IMR-90 (cell line): ENCODE measurements at regions not wholly inside any gene's neighbourhood (a gene's known extent, or its start where the extent isn't known, plus 50 kb on each side); places are given as distances from the start of the nearest gene placed in this dataset.

ENCODE experiments used
- ATAC-seq: fragments of 200-7000 bp; cut with Tn5 transposase; 2 replicates; pipeline ENCODE4 v1.9.1; 2020; ENCODE audit warnings: low read depth, mild to moderate bottlenecking, moderate library complexity
- BruUV-seq: library from RNA; stranded (reverse); fragments of 400-500 nt; replicated peaks from 2 replicates; lab custom pipeline; 2021; lab: Mats Ljungman, UMichigan
- CTCF ChIA-PET: fragments of 300-600 bp; formaldehyde crosslinking; extraction: SDS; loops from one replicate; lab custom pipeline; 2021; ENCODE audit warnings: antibody characterized with exemption; lab: Yijun Ruan, JAX
- POLR2A ChIA-PET: fragments of 300-600 bp; sonication (Branson Sonifier 250); formaldehyde crosslinking; loops from one replicate; lab custom pipeline; 2022; ENCODE audit warnings: antibody characterized with exemption; ENCODE audit not compliant: unreplicated experiment; lab: Charles Lee
- DNase-seq: peaks from one replicate; pipeline ENCODE4 v3.0.0; 2013
- H2AFZ ChIP-seq: replicated peaks from 2 replicates; pipeline ENCODE3; 2013; ENCODE audit warnings: low read length, mild to moderate bottlenecking; ENCODE audit not compliant: poor library complexity
- H2AK5ac ChIP-seq: 2 replicates; pipeline ENCODE4 v1.6.1; 2013; ENCODE audit warnings: low read depth, low read length, inconsistent platforms
- H2AK9ac ChIP-seq: replicated peaks from 2 replicates; pipeline ENCODE3; 2013; ENCODE audit warnings: mild to moderate bottlenecking, low read depth, low read length, moderate library complexity; ENCODE audit not compliant: poor library complexity
- H2BK120ac ChIP-seq: 2 replicates; pipeline ENCODE4 v1.6.1; 2013; ENCODE audit warnings: low read depth, low read length, inconsistent platforms
- H2BK15ac ChIP-seq: 3 replicates; pipeline ENCODE4 v1.6.1; 2013; ENCODE audit warnings: low read depth, low read length, inconsistent platforms
- H2BK20ac ChIP-seq: 2 replicates; pipeline ENCODE4 v1.6.1; 2013; ENCODE audit warnings: low read depth, mild to moderate bottlenecking, inconsistent platforms, low read length, moderate library complexity
- H2BK5ac ChIP-seq: 2 replicates; pipeline ENCODE4 v1.6.1; 2013; ENCODE audit warnings: mild to moderate bottlenecking, low read depth, low read length, inconsistent platforms; ENCODE audit not compliant: poor library complexity, severe bottlenecking
- H3K14ac ChIP-seq: replicated peaks from 2 replicates; pipeline ENCODE4 v1.6.1; 2013; ENCODE audit warnings: low read depth, low read length, inconsistent platforms
- H3K18ac ChIP-seq: 2 replicates; pipeline ENCODE4 v1.6.1; 2013; ENCODE audit warnings: low read depth, low read length, control low read depth
- H3K23ac ChIP-seq: 2 replicates; pipeline ENCODE4 v1.6.1; 2013; ENCODE audit warnings: low read depth, low read length, inconsistent platforms
- H3K27ac ChIP-seq: 2 replicates; pipeline ENCODE4 v1.5.1; 2013; ENCODE audit warnings: mild to moderate bottlenecking, control low read depth, low read length; ENCODE audit not compliant: insufficient read depth
- H3K27me3 ChIP-seq: 2 replicates; pipeline ENCODE4 v1.6.1; 2013; ENCODE audit warnings: low read length; ENCODE audit not compliant: control insufficient read depth, insufficient read depth
- H3K36me3 ChIP-seq: 2 replicates; pipeline ENCODE4 v1.6.1; 2013; ENCODE audit warnings: low read length, mixed read lengths; ENCODE audit not compliant: control insufficient read depth, insufficient read depth
- H3K4ac ChIP-seq: 2 replicates; pipeline ENCODE4 v1.6.1; 2013; ENCODE audit warnings: low read depth, low read length, inconsistent platforms
- H3K4me1 ChIP-seq: 2 replicates; pipeline ENCODE4 v1.6.1; 2013; ENCODE audit warnings: low read length, mixed read lengths; ENCODE audit not compliant: control insufficient read depth, insufficient read depth
- H3K4me2 ChIP-seq: 2 replicates; pipeline ENCODE4 v1.6.1; 2013; ENCODE audit warnings: low read depth, mild to moderate bottlenecking, control low read depth, low read length, moderate library complexity
- H3K4me3 ChIP-seq: 2 replicates; pipeline ENCODE4 v1.5.1; 2013; ENCODE audit warnings: low read depth, mild to moderate bottlenecking, control low read depth, low read length, moderate library complexity; ENCODE audit not compliant: insufficient read depth
- H3K56ac ChIP-seq: 2 replicates; pipeline ENCODE4 v1.6.1; 2013; ENCODE audit warnings: low read length, inconsistent platforms; ENCODE audit not compliant: insufficient read depth; ENCODE audit errors: extremely low read depth
- H3K79me1 ChIP-seq, 2 experiments: 2 replicates each; pipeline ENCODE4 v1.6.1; 2013; ENCODE audit warnings: low read length in 2 of 2, inconsistent platforms in 1 of 2, low read depth in 1 of 2
- H3K9ac ChIP-seq: 2 replicates; pipeline ENCODE4 v1.6.1; 2013; ENCODE audit warnings: low read depth, low read length, control low read depth
- H3K9me1 ChIP-seq: 2 replicates; pipeline ENCODE4 v1.6.1; 2013; ENCODE audit warnings: low read length, inconsistent platforms; ENCODE audit not compliant: insufficient read depth
- H3K9me3 ChIP-seq: 2 replicates; pipeline ENCODE4 v1.6.1; 2013; ENCODE audit warnings: low read length; ENCODE audit not compliant: control insufficient read depth, insufficient read depth
- H4K20me1 ChIP-seq: 2 replicates; pipeline ENCODE4 v1.6.1; 2013; ENCODE audit warnings: low read length, inconsistent platforms; ENCODE audit not compliant: insufficient read depth
- H4K5ac ChIP-seq: 2 replicates; pipeline ENCODE4 v1.6.1; 2013; ENCODE audit warnings: mild to moderate bottlenecking, low read depth, low read length, control low read depth
- H4K8ac ChIP-seq, 2 experiments: 2 replicates each; pipeline ENCODE4 v1.6.1; 2013; ENCODE audit warnings: low read depth in 2 of 2, low read length in 2 of 2, control low read depth in 1 of 2, inconsistent platforms in 1 of 2
- H4K91ac ChIP-seq: 2 replicates; pipeline ENCODE4 v1.6.1; 2013; ENCODE audit warnings: low read depth, low read length, inconsistent platforms; ENCODE audit not compliant: insufficient read depth
- NFE2L2 ChIP-seq: fragments of 150-350 bp; IDR thresholded peaks from 2 replicates; pipeline ENCODE4 v1.6.1; 2016; ENCODE audit warnings: low read depth, mild to moderate bottlenecking, low read length
- WGBS, 2 experiments: methylation state at CpG; one replicate each; pipeline versions ENCODE4 v1.1.5 to v1.1.7; 2013; ENCODE audit warnings: missing lambda C conversion rate in 2 of 2; ENCODE audit not compliant: insufficient read length in 1 of 2; ENCODE audit errors: extremely low coverage in 2 of 2; 5-methylcytosine and 5-hydroxymethylcytosine counted together
- dilution Hi-C: fragments of 300-500 bp; cut with HindIII; formaldehyde crosslinking; loops from one replicate; pipeline ENCODE4 v1.14.3; 2018; ENCODE audit warnings: low sequenced_read_pairs; ENCODE audit not compliant: unreplicated experiment
- in situ Hi-C: fragments of 300-500 bp; cut with MboI; formaldehyde crosslinking; loops from 3 replicates; pipeline ENCODE4 v1.14.3; 2019; ENCODE audit warnings: low sequenced_read_pairs, inconsistent platforms, mixed read lengths
- intact Hi-C: fragments of 100-400 bp; cut with micrococcal nuclease; formaldehyde crosslinking; loops from 2 replicates; pipeline ENCODE4 v1.10.0; 2022

DNA sequence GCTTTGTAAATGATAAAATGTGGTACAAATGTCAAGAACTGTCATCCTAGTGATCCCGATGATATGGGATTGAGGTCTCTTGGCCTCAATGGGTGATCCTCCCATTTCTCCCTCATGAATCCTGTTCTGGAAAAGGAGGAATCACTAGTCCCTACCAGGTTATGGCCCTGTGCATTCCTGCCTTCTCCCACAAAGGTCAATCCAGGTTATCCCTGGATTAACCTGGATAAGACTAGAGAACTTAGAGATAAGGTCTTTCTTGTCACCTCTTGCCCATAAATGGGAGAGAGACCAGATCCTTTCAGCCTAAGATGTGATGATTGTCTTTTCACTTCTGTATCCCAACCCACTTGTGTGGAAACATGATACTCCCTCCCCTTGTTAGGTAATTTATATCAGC is 396.7 kb downstream of the BUD13 start:
- no peak overlapping the region for H2BK5ac ChIP-seq
- no peak overlapping the region for H2BK15ac ChIP-seq
- BruUV-seq = no TSS peak
- intact Hi-C loops (no loop called here), dilution Hi-C loops (no loop called here), in situ Hi-C loops (no loop called here)
- no peak overlapping the region for H3K4me3 ChIP-seq
- no peak overlapping the region for H3K27ac ChIP-seq
- H4K5ac ChIP-seq = no peak overlapping the region
- POLR2A ChIA-PET = no interaction called here
- no peak overlapping the region for H2BK120ac ChIP-seq
- no peaks in the 10 kb centered on the region for H3K9me1 ChIP-seq
- no peak overlapping the region for H2AK9ac ChIP-seq
- ATAC-seq (no peak), DNase-seq (no peak)
- no peaks in the 10 kb centered on the region for H3K36me3 ChIP-seq
- no peak overlapping the region for H3K14ac ChIP-seq
- H4K91ac ChIP-seq = no peak overlapping the region
- H3K23ac ChIP-seq = no peak overlapping the region
- no peak overlapping the region for H3K9ac ChIP-seq
- no peaks in the 10 kb centered on the region for H3K9me3 ChIP-seq
- no peak overlapping the region for H3K18ac ChIP-seq
- TF ChIP-seq NFE2L2 = no peak
- H4K20me1 ChIP-seq = no peaks in the 10 kb centered on the region
- no peaks in the 10 kb centered on the region for H3K4me1 ChIP-seq
- H2BK20ac ChIP-seq = no peak overlapping the region
- no peak overlapping the region for H4K8ac ChIP-seq
- no peaks in the 10 kb centered on the region for H3K79me1 ChIP-seq
- CTCF ChIA-PET = no interaction called here
- no peaks in the 10 kb centered on the region for H3K27me3 ChIP-seq
- H3K56ac ChIP-seq = no peak overlapping the region
- no CpG with 5 or more reads among the region's 1 CpG for WGBS, 2 experiments
- no peak overlapping the region for H2AFZ ChIP-seq
- H3K4me2 ChIP-seq = no peak overlapping the region
- no peak overlapping the region for H2AK5ac ChIP-seq
- no peak overlapping the region for H3K4ac ChIP-seq
